ENCODE measurements at regions not wholly inside any gene's neighbourhood (a gene's known extent, or its start where the extent isn't known, plus 50 kb on each side); places are given as distances from the start of the nearest gene placed in this dataset.

DNA sequence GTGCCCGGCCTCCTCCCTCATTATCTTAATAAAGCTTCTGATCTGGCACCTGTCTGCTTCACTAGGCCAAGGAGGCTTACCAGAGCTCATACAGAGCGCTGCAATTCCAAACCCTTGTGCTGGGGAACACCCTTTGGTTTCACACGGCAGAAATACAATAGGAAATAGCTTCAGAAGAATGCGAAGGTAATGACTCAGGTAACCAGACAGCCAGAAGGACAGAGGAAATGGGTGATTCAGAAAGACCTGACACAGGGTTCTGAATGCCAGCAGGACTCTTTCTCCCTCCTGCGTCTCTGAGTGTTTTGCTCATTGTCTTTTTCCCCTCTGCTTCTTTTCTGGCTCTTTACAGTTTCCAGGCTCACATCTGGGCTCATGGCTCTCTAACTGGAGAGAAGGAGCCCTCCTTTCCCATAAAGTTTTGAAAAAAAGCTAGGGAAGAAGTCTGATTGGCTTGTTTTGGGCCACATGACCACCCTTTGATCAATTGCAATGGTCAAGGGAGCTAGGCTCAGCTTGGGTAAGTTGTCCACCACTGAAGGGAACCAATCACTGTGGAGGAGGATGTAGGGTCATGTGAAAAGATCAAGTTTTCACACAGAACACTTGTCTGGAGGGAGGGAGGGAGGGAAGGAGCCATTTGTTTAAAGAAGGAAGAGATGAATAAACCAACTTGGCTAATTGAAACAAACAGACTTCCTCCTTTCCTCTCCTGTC is 90.5 kb upstream of the UPP2 start:
- in situ Hi-C loops (cut with HindIII; ENCODE audit: low sequenced_read_pairs), result no loop called here

DNA sequence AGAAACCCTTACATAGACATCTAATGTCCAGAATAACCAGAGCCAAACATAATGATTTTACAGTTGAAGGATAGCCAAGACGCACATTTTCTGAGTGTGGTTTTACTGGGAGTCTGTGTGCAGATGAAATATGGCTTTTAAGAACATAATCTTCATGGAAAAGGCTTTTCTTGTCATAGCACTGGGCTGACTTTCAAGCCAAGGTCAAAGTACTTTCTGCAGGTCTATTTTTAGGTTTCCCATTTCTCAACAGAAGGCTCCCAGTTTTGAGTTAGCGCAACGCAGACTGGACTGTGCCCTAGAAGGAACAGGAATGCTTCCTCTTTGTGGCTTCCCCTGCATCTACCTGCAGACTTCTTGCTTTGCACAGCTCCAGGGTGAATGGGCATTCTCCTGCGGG is 92.3 kb upstream of the UPP2 start:
- in situ Hi-C loops (cut with HindIII; ENCODE audit: low sequenced_read_pairs), result loop anchor here (5.0 kb wide), 1 partner anchor 222 kb away; no protein-coding TSS in a partner anchor

DNA sequence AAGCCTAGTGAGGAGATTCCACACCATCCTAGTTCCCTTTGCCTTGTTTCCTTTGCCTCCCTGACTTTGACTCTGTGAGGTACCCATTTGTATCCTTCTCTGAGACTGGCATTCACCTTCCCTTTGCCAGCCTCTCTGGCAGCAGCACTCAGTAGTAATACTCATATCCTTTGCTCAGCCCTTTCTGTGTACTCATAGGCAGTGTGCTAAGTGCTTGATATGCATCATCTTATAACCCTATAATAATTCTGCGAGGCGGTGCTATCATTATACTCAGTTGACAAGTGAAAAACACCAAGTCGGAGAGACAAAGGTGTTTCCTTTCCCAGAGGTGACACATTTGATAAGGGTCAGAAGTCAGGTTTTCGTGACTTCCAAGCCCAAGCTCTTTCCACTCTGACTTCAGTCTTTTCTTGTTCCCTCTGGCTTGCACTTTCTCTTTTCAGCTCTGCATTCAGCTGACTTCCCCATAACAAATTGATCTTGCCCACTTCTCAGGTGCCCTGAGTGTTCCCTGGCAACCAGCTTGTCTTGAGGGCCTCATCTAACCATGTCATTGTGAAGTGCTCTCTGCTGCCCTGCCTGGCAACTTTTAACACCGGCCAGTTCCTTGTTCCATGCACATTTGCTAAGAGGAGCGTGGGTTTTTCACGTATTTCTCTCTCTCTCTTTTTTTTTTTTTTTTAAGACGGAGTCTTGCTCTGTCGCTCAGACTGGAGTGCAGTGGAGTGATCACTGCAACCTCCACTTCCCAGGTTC is 94.5 kb upstream of the UPP2 start:
- in situ Hi-C loops (cut with HindIII; ENCODE audit: low sequenced_read_pairs), result loop anchor here (5.0 kb wide), 1 partner anchor 220 kb away; no protein-coding TSS in a partner anchor

DNA sequence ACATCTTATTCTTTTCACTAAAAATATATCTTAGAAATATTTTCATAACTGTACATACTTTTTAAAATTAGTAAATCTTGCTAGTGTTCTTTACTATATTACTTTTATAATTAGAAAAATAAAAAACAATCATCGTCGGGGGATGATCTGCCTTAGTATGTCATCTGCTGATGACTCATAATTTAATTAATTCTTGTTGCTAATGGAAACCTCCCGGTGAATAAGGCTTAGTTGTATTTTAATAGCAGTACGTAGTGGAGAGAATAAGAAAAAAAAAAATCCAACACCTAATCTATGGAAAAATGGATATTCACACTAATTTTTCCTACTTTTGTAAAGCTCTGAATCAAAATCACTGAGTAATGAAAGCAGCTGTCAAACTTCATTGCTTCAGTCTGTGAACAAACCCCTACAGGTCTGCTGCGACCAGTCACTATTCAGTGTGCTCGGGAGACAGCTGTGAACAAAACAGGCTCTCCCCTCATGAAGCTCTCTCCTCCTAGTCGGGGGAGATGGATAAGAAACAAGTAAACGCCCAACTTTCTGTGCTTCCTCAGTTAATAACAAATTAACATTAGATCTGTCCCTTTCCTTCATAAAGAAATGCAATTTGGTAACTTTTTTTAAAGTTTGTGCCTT is 97.4 kb upstream of the UPP2 start:
- in situ Hi-C loops (cut with HindIII; ENCODE audit: low sequenced_read_pairs), result no loop called here

DNA sequence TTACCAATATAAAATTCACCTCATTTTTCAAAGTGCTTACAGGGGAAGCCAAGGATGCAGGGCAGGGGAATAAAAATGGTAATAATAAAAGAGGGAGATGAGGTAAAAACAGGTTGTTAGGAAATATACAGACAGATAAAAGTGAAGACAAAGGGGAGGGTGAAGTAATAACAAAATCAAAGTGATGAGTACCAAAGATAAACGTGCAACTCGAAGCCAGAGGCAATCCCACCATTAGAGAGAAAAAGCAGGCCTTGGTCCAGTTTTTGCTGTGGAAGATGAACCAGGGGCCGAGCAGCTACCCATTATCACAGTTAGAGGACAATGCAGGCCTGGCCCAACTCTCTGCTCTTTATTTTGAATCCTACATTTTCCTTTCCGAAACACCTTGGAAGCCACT is 99.6 kb upstream of the UPP2 start:
- in situ Hi-C loops (cut with HindIII; ENCODE audit: low sequenced_read_pairs), result no loop called here

DNA sequence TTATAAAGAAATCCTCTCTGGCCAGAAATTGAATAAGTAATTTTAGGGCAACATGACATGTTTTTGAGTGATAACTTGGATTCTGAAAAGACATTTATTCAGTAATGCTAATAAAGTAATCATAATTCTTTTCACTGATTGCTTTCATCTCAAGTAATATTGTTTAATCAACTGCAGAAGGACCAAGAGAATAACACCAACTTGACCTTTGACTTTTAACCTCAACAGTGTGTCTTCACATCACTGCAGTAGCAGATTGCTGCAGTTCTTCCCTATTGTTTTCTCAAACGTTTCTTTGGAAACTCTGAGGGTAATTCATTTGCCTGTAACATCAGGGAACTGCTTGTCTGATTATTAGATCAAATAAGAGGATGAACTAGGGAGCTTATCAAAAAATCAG is 104.9 kb upstream of the UPP2 start:
- in situ Hi-C loops (cut with HindIII; ENCODE audit: low sequenced_read_pairs), result no loop called here

DNA sequence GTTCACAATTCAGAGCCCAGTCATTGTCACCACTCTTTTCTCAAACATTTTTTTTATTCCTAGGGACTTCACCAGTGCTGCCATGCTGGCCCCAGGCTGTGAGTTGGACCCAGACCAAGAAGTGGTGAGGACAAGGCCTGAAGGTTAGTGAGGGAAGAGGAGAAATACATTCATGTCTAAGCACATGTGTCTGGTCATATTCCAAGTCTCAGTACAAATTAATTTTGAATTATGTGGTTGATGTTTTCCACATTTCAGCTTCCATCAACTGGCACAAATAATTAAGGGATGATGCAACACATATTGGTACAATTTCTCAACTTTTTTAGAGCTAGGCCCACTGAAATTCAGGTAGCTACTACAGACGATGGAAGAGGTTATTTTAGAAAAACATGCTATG is 106.6 kb upstream of the UPP2 start:
- in situ Hi-C loops (cut with HindIII; ENCODE audit: low sequenced_read_pairs), result no loop called here

DNA sequence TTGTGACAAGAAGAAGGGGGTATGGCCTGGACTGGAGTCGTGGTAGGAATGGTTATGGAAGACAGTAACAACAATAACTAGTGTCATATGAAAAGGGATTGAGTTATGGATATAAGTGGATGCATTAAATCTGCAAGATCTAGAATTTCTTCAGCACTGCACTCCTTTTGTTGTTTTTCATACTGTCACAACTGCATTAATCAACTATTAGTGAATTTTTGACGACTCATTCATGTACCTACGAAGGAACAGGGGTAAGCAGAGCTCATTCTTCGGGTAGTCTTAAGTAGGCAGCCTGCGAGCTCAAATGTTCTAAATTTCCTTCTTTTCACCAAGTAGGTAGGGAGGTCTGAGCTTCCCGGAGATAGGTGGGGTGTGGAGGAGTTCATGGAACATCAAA is 109.7 kb upstream of the UPP2 start:
- in situ Hi-C loops (cut with HindIII; ENCODE audit: low sequenced_read_pairs), result no loop called here

DNA sequence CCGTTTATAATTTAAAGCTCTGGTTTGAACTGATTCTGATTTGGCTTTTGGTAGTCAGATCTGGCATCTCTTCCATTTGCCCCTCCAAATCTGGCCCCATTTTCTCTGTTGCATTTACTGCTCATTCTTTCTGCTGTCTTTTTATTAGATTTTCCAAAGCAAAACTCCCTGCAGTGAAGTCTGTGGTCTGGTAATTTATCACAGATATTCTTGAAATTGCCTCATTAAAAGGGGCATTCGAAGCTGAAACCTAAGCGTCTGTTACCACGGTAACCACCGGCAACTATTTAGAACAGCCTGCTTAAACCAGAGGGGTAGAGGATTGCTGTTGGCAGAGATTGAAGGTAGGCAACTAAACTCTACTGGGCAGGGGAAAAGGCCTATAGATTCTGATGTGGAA is 111.5 kb upstream of the UPP2 start:
- in situ Hi-C loops (cut with HindIII; ENCODE audit: low sequenced_read_pairs), result no loop called here

DNA sequence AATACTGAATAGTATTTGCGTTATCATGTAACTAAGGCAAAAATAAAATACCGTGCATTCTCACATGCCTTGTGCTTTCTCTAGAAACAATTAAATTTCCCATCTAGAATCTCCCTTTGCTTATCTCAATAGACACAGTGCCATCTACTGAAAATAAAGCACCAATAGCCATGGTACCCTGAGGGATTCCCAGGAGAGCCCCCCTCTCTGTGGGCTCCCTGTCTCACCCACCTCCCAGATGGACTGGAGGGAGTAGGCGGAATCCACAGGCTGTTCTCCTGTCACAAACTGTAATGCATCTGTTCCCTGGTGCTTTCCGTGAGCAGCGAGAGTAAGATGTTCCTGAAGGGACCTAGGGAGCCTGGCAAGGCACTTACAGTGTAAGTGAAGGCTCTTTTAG is 112.4 kb upstream of the UPP2 start:
- in situ Hi-C loops (cut with HindIII; ENCODE audit: low sequenced_read_pairs), result no loop called here

DNA sequence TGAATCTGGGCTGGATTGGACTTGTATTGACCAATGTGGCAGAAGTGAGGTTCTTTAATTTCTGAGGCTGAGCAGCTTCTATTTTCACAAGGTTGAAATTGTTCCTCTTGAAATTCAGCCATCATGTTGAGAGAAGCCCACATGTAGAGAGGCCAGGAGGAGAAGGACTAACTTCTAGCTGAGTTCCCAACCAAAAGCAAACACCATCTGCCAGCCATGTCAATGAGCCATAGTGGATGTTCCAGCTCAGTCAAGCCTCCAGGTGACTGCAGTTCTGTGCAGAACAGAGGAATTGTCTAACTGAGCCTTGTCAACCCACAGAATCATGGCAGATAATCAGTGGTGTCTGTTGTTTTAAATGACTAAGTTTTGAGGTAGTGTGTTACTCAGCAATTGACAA is 110.6 kb upstream of the ACVR1 start:
- in situ Hi-C loops (cut with HindIII; ENCODE audit: low sequenced_read_pairs), result no loop called here

DNA sequence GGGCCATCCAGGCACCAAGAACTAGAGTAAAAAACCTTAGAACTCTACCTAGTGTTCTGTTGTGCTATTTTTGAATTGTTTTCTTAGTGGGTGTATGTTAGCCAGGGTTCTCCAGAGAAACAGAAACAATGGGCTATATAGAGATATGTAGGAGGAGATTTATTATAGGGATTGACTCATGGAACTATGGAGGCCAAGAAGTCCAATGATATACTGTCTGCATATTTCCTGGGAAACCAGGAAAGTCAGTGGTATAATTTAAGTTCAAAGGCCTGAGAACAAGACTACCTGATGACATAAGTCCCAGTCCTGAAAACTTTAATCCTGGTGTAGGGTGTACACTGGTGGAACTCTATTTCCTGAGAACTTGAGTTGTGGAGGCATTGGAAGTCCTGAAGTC is 108.7 kb upstream of the ACVR1 start:
- in situ Hi-C loops (cut with HindIII; ENCODE audit: low sequenced_read_pairs), result no loop called here

DNA sequence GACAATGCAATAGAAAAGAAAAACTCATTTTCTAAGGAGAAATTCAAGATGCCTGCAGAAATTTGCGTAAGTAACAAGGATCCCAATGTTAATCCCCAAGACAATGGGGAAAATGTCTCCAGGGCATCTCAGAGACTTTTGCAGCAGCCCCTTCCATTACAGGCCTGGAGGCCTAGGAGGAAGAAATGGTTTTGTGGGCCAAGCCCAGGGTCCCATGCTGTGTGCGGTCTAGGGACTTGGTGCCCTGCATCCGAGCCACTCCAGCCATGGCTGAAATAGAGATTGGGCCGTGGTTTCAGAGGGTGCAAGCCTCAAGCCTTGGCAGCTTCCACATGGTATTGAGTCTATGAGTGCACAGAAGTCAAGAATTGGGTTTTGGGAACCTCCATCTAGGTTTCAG is 103.9 kb upstream of the ACVR1 start:
- in situ Hi-C loops (cut with HindIII; ENCODE audit: low sequenced_read_pairs), result no loop called here

DNA sequence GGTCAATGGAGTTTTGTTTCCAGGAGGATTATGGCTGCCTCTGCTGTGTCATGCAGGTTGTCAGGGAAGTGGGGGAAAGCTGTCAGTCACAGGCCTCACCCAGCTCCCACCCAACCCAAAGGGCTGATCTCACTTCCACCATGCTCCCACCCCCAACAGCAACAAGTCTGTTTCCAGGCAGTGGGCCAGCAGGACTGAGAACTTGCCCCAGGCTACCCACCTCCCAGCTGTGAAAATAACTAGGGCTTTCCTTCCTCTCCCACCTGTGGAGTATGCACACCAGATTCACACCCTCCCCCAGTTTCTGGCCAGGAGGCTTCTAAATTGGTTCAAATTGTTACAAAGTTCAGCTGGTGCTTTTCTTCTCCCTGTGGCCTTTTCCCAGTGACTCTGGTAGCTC is 95.6 kb upstream of the ACVR1 start:
- in situ Hi-C loops (cut with HindIII; ENCODE audit: low sequenced_read_pairs), result no loop called here

DNA sequence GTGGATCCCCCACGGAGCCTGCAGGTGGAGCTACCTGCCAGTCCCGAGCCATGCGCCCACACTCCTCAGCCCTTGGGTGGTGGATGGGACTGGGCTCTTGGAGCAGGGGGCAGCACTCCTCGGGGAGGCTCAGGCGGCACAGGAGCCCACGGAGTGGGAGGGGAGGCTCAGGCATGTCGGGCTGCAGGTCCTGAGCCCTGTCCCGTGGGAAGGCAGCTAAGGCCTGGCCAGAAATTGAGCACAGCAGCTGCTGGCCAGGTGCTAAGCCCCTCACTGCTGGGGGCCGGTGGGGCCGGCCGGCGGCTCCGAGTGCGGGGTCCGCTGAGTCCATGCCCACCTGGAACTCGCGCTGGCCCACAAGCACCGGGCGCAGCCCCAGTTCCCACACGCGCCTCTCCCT is 91.7 kb upstream of the ACVR1 start:
- in situ Hi-C loops (cut with HindIII; ENCODE audit: low sequenced_read_pairs), result no loop called here

DNA sequence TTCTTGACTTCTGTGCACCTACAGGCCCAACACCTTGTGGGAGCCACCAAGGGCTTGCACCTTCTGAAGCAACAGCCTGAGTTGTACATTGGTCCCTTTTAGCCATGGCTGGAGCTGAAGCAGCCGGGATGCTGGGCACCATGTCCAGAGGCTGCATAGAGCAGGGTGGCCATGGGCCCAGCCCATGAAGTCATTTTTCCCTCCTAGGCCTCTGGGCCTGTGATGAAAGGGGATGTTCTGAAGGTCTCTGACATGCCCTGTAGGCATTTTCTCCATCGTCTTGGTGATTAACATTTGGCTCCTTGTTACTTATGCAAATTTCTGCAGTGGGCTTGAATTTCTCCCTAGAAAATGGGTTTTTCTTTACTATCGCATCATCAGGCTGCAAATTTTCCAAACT is 83.1 kb upstream of the ACVR1 start:
- in situ Hi-C loops (cut with HindIII; ENCODE audit: low sequenced_read_pairs), result no loop called here

DNA sequence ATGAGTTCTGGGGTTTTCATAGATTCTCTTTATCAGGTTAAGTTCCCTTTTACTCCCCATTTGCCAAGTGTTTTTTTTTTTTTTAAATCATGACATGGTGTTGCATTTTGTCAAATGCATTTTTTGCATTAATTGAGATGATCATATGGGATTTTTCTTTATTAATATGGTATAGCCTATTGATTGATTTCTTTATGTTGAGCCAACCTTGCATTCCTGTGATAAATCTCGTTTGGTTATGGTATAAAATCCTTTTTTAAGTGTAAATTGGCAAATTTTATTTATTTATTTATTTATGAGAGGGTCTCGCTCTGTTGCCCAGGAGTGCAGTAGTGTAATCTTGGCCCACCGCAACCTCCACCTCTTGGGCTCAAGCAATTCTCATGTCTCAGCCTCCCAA is 81.5 kb upstream of the ACVR1 start:
- in situ Hi-C loops (cut with HindIII; ENCODE audit: low sequenced_read_pairs), result no loop called here

DNA sequence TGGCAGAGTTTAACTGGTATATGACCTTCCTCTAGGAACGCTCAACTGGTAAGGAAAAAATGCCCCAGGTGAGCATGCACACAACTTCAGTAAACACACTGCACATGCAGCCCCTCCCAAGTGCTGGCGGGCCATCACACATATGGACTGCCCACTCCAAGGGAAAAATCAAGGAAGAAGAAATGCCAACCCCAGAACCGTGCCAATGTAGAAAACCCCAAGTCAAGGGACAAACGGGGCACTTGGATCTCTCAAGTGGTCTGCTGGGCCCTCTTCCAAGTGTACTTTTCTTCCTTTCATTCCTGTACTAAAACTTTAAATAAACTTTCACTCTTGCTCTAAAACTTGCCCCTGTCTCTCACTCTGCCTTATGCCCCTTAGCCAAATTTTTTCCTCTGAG is 76.4 kb upstream of the ACVR1 start:
- in situ Hi-C loops (cut with HindIII; ENCODE audit: low sequenced_read_pairs), result no loop called here

DNA sequence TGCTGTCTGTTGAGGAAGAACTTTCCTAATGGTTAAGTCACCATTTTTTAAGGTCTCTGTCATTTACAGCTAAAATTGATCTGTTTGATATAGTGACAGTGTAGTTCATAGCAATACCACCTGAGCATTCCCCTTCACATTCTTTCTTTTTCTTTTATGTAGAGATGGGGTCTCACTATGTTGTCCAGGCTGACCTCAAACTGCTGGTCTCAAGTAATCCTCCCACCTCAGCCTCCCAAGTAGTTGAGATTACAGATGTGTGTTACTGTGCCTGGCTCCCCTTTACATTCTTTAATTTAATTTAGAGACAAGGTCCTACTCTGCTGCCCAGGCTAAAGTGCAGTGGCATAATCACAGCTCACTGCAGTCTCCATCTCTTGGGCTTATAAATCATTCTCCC is 72.7 kb upstream of the ACVR1 start:
- in situ Hi-C loops (cut with HindIII; ENCODE audit: low sequenced_read_pairs), result no loop called here

DNA sequence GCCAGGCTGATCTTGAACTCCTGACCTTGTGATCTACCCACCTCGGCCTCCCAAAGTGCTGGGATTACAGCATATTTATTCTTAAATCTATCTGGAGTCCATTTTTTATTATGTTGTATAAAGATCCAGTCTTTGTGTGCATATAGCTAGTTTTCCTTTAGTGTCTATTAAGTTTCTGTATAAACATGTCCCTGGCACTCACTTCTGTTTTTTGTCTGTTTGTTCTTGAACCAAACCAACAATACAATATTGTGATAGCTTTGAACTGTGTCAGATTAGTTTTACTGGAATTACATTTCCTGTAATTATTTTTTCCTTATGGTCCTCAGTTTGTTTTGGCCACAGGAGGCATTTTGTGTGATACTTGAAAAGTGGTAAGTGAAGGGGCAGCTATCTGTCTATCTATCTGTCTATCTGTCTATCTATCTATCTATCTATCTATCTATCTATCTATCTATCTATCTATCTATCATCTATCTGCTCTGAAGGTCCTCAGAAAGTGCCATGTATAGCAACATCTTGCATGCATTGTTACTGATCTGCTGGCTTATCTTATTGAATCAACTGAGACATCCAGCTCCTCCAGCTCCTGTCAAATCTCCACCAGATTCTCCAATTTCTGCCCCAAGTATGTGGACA is 70.9 kb upstream of the ACVR1 start:
- in situ Hi-C loops (cut with HindIII; ENCODE audit: low sequenced_read_pairs), result no loop called here

DNA sequence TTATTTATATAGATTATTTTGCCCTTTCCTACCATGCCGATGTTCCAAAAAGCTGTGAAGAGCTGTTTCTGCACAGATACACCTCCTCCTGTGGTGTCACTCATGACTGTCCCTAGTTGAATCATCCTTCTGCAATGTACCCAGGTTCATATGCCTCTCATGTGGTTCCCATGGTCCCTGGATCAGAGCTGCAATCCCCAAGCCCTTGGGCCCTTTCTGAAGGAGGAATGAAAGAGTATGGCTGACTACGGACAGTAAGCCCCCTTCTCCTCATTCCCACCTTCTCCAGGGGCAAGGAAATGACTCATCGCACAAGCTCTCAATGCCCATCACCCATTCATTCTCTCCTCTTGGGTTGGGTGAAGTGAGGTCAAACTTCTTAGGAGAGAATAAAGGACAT is 63.9 kb upstream of the ACVR1 start:
- in situ Hi-C loops (cut with HindIII; ENCODE audit: low sequenced_read_pairs), result no loop called here

DNA sequence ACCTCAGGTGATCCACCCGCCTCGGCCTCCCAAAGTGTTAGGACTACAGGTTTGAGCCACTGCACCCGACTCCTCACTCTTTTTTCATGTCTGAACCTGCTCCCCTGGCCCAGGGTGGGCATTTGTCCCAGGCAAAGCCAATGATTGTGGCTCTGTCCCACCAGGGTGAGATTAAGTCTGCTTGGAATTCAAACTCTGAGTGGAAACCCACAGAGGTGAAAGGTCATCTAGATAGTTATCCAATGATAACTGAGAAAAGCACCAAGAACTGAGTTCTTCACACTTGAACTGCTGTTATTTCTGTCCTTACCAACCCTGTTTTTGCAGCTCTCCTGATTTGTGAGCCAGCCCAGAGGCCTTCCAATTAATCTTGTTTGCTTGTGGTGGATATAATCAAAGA is 62.4 kb upstream of the ACVR1 start:
- in situ Hi-C loops (cut with HindIII; ENCODE audit: low sequenced_read_pairs), result no loop called here

Measured in endothelial cell of hepatic sinusoid (primary cell).